GDM1 (cell line): ENCODE measurements at regions not wholly inside any gene's neighbourhood (a gene's known extent, or its start where the extent isn't known, plus 50 kb on each side); places are given as distances from the start of the nearest gene placed in this dataset.

Experiments used
- DNase-seq: peaks from one replicate; lab custom pipeline; 2025; lab: John Stamatoyannopoulos, UW

DNA sequence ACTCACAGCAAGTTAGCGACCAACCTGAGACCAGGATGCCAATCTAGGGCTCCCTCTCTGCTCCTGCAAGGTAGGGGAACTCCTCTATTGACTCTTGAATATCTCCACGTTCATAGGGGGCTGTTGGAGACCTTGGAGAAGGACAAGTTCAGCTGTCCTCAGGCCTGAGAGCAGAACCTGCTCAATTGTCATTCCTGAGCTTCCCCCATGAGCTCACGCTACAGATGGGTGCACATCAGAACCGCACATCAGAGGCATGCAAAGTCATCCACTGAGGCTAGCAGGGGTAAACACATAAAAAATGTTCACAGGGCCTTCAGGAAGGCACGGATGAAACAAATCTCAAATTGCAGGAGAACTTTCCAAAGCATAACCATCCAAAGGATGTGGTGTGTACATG lies 168.8 kb upstream of the ZNF507 start:
- DNase-seq: no peak

DNA sequence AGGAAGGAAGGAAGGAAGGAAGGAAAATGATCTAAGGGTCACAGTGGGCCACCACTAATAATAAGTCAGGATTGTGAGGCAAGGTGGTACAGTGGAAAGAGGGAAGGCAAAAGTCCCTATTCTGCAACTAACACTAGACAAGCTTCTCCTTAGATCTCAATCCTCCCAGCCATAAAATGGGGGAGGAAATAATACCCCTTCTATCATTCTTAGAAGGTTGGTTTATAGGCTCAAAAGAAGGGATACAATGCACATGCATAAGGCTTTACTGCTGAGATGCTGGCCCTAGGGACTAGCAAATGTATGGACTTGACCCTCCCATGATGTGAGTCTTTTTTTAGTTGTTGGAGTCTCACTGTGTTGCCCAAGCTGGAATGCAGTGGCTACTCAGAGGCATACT lies 167.7 kb upstream of the ZNF507 start:
- no peak for DNase-seq

DNA sequence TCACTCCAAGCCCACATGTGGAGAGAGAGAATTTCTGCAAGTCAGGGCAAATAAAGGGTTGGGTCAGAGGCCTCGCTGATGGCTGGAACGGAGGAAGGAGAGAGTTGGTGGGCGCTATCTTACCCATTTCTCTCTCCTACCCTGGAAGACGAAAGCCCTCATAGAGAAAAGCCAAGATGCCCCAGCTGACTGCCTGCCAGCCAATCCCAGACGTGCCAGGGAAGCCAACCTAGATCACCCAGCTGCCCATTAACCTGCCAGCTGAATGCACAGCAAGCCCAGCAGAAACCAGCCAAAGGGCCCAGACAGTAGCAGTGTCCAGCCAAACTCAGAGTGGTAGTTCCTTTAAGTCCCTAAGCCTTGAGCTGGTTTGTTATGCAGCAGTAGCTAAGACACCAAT lies 167.0 kb upstream of the ZNF507 start:
- no peak for DNase-seq

DNA sequence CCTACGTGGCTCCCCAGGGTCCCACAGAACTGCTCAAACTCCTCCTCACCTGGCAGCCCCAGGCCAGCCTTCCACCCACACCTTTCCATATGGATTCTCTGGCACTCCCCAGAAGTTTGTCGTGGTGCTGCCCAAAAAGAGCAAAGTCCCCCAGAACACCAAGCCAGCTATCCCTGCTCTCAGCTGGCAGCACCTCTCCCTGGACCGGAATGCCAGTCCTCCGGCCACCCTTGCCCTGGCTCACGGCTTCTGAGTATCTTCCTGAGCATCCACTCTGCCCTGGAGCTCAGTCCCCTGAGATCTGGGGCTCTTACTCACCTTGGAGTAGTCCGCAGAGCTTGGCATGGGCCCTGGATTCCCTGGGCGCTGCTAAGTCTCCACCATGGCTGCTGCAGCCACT lies 166.5 kb upstream of the ZNF507 start:
- no peak for DNase-seq

DNA sequence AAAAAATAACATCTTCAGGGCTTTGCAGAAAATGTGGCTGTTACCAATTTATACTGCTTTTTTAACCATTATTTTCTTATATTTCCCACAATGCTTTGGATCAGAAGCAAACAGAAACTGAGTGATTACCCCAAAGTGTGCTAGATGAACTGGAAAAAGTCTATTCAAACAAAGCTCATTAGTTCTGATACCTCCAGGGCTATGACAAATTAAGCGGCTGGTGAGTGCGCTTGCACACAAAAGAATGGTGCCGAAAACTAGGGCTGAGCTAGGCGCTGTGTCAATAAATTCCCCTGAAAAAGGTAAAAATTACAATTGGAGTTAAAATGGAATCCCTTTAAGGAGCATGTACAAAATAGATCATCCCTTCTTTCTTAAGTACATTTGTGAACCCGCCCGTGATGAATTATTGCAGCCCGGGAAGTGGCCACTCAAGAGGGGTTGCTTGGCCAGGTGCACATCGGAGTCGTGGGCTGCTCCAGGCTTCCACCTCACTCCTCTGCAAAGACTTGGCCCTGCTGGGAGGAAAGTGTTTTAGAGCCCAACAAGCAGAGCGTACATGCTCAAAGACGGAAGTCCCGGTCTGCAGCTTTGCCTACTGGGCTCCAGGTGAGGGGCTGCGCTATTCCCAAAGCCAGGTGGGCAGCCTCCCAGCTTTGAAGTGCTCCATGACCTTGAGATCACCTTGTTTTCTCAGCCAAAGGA lies 164.0 kb upstream of the ZNF507 start:
- DNase-seq: no peak

DNA sequence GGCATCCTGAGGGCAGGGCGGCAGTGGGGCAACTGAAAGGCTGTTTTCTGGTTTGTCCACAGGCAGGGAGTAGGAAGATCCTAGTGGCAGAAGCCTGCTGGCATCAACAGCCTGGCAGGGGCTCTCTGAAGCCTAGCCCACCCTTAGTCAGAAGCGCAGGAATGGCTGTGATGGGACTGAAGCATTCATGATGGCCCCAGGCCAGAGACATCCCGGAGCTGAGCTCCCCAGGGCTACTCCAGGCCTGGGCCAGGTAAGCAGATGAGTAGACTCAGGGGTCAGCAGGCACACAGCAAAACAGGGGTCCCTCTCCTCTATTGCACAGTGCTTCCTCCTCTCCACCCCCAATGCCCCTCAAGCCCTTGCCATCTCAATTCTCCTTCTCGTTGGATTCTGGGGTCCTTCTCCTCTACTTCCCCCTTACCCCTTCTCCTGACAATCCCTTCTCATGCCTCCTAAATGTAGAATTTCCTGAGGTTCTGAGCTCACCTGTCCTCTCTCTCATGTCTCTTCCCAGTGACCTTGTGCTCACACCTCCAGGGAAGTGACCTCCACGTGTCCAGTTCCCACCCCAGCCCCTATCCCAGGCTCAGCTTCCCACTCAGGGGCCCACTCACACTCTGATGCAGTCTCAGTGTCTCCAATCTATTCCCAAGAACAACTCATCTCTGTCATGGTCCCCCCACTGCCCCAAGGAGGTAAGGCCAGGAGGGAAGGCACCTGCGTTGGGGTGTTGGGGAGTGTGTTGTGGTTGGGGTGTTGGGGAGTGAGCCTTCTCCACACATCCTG lies 158.7 kb upstream of the ZNF507 start:
- no peak for DNase-seq

DNA sequence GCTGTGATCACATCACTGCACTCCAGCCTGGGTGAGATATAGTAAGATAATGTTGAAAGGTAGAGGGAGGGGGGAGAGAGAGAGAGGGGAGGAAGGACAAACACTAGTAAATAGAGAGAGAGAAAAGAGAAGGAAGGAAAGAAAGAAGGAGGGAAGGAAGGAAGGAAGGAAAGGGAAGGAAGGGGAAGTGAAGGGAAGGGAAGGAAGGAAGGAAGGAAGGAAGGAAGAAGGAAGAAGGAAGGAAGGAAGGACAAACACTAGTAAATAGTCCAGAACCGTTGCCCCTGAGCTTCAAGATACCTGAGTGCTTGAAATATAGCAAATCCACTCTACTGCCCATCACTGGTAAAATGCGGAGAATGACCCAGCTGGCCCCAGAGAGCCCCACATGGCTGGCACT lies 156.5 kb upstream of the ZNF507 start:
- DNase-seq: no peak

DNA sequence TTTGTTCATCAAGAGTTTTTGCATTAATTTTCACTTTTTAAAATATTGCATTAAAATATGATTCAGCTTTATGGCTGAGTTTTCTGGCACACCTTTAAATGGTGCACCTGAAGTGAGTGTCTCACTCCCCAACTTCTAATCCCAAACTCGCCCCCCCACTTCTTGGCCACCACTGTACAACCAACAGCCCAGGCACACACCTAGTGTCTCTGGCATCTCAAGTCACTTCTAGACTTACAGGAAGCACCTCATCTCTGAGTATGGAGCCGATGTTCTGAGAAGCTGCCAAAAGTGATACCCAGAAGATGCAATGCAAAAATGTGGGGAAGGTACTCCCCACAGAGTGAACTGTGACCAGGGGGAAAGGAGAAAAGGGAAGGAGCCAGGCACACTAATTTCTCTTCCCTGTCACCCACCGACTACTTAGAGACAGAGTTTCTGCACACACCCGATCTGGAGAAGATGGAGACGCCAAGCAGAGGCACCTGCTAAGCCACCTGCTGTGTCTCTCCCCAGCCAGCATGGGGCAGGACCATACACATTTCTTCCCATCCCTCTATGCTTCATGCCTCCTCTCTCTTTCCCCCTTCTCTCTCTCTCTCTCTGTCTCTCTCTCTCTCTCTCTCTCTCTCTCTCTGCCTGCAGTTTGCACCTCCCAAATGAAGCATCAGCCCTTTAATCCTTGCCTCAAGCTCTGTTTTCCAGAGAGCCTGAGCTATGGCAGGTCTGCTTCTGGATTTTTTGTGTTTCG lies 155.3 kb upstream of the ZNF507 start:
- DNase-seq: no peak

DNA sequence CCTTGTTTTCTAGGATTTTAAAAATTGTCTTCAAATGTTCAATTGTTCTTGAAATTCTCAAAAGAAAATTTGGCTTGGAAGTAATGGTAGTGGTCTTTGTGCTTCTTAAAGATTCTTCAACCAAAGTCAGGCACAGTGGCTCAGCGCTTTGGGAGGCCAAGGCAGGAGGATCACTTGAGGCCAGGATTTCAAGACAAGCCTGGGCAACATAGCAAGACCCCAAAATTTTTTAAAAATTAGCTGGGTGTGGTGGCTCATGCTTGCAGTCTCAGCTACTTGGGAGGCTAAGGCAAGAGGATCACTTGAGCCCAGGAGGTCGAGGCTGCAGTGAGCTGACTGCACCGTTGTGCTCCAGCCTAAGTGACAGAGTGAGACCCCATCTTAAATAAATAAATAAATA lies 153.5 kb upstream of the ZNF507 start:
- DNase-seq: no peak

DNA sequence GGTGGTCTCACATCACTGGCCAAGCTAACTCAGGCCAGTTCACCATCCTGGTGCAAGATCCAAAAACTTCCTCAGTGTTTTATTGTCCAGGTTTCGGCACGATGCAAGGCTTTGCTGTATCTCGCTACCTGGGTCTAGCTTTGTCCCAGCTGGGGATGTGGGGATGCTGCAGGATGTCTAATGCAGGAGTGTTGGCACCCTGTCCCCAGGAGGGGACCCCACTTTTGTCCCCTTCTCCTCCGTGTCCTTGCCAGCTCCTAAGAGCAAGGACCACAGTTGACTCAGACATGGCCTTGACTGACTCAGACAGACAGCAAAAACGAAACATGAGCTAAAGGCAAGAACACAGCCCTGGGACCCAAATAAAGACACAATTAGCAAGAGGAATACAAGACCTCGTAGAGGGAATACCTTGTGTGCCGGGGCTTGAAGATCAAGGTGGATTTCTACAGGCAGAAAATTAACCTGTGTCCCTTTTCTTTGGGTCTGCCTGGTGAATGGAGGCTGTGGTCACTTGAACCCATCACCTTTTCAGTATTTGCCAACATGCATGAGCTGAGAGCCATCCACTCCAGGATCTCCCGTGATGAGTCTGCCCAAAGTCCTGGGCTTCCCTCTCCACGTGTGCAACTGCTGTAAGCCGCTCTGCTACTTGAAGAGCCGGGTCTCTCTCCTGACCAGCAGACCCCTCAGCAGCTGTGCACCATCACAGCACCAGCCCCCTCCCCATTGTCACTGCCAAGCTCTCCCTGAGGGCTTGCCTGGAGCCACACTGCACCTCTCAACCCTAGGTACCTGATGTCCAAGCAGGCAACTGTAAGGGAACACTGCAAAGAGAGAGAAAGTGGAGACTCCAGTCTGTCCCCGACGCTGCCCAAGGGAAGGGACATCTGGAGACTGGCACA lies 149.5 kb upstream of the ZNF507 start:
- DNase-seq: no peak

DNA sequence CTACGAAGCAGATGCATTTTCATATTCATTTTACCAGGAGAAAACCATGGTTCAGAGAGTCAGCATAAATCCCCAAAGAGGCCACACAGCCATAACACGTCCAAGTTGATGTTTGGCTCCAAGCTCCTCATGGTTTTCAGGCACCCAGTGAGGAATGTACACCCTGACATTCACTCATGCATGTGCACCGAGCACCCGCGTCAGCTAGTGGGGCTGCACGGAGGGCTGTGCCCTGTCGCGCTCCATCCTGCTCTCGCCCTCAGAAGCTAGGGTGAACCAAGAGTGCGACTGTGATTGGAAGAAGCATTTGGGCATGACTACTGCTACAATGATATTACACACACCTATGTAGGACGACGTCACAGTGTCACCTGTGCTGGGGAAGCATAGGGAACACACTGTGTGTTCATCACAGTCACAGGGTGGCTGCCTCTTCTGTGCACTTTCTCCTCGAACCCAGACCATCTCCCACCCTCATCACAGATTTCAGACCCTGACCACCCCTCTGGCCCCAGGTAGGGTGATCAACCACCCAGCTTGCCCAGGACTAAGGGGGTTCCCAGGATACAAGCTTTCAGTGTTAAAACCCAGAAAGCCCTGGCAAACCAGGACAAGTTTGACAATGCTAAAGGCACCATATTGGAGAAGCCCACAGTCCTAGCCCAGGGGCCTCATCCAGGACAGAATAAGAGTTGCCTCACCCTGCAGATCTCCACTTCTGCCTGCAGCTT lies 148.6 kb upstream of the ZNF507 start:
- no peak for DNase-seq

DNA sequence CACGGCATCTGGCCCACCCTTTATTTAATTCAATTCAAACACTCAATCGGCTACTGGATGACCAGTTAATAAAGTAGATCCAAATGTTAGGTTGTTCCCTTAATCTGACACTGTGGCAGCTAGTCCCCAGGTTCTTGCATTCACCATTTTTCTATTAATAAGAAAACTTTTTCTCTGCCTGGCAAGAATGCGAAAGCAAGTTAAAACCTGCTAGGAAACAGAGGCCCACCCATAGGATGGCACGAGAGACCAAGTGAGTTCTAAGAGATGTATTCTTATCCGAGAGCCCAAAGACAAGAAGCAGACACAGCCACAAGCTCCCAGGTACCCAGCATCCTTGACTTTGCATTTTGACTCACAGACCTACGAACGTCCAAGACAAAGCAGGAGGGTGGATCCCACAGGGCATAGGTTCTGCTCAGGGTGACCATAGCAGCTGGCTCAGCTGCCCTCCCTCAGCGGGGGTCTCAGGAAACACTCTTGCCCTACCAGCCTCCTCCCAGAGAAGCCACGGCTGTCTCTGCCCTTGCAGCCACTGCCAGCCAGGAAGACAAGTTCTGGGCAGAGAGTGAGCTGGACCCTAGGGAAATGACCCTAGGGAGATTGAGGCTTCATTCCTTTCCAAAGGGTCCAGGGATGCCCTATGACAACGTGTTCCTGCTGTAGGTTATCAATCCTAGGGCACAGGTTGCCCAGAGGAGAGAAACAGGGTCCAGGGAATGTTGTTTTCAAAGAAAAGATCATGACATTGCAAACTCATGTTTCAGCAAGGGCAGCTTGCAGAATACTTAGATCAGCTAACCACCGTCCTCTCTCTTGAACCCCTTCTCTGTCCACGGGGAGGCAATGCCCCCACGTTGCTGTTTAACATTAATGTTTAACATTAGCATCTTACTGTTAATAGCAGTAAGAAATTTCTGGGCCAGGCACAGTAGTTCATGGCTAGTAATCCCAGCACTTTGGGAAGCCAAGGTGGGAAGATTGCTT lies 147.2 kb upstream of the ZNF507 start:
- DNase-seq: no peak

DNA sequence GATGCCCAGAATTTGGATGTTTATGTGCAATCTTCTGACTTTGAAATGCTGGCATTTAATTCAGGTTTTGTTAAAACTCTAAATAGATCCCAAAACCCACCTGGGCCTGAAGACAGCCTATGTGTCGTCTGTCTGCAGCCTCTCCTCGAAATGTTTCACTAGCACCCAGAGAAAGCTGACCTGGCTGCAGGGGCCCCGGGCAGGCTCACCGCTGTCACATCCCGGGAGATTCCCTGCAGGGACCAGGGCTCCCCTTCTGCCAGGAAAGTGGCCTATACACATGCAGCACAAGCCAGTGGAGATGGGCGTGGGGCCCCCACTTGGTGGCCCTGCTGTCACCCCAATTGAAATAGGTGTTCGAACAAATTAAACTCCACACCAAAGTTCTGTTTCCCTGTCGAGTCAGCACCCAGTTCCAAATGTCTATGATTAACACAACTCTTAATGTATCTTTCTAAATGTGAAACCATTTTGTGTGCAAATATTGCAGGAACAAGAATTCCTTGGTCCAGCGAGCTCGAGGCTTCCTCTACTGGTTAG lies 145.8 kb upstream of the ZNF507 start:
- DNase-seq: no peak

DNA sequence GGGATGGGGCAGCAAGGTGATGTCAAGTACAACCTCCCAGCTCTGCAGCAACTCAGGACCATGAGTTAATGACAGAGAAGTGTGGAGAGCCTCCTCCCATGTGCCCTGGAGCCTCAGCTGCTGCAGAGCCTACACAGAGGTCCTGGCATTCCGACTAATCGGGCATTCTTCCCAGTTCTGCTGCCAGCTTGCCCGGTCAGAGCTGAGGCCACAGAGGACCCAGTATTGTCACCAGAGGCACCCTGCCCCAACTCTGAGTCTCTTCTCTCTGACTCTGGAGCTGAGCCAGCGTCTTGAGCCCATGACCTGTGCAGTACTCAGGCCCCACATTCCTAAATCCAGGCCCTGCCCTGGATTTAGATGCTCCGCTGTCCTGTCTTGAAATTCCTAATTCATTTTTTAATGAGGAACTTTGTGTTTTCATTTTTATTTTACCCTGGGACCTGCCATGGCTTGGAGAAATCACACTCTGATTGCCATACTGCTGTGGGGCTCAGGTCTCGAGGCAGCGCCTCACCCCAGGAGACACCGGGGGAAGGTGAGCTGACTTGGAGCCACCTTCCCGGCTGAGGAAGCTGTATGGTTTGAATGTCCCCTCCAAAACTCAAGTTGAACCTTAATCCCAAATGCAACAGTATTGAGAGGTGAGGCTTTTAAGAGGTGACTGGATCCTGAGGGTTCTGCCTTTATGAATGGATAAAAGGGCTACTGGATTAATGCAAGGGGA lies 144.9 kb upstream of the ZNF507 start:
- no peak for DNase-seq

DNA sequence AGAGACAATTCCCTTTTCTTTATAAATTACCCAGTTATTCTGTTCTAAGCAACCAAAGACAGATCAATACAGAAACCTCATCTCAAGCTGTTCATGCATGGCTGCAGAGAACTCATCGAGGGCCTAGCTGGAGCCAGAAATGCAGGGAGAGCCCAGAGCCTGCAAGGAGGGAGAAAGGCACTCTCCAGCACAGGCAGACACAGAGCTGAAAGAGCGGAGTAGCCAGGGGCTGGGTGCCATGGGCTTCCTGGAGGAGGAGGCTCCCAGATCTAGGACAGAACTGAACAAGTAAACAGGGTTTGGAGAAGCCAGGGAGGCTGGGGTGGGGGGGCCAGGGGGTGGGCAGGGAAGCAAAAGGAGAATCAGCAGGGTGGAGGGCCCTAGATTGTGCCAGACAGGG lies 144.2 kb upstream of the ZNF507 start:
- no peak for DNase-seq

DNA sequence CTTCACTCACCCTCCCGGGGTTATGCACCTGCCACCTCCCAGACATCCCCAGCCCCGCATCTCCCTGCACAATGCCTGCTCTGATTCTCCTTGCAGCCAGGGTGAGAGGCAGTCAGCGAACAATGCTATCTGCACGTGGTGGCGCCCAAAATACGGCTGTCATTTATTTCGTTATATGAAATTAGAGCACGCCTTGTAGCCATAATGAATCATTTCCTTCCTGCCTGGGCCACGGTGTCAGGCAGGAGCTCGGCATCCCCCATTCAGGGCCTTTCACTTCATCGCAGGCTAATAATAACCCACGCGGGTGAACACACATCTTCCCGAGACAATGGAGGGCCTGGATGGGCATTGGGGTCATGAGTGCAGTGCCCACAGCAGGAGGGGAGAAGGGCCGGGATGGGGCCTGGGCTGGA lies 143.8 kb upstream of the ZNF507 start:
- no peak for DNase-seq

DNA sequence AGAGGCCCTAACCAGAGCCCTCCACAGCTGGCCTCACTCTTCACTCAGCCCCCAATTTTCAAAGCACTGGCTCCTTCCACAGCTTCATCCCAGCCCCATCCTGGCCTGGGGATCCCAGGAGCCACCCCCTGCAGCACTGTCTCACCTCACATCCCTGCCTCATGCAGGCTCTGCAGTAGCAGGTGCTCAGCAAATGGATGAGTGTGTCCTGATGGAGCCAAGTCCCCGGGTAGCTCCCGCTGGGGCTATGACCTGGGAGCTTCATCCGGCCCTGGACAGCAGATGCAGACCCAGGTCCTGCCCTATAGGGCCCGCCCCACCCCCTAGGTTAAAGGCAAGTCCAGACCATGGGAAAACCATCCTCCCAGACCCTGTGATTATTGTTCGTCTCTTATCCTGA lies 143.2 kb upstream of the ZNF507 start:
- DNase-seq: no peak

DNA sequence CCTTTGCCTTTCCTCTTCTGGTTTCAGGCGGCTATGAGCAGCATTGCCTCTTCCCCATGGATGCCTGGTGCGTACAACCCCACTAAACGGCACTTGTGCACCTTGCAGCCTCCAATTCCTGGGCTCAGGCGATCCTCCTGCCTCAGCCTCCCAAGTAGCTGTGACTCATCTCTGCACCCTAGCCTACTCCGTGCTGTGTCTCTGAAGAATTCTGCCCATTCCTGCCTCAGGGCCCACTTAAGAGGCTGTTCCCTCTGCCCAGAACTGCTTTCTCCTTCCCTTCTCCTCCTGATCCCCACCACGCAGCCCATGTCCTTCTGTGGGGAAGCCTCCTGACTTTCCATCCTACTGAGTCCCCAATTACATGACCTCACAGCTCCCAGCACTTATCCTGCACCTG lies 142.2 kb upstream of the ZNF507 start:
- no peak for DNase-seq

DNA sequence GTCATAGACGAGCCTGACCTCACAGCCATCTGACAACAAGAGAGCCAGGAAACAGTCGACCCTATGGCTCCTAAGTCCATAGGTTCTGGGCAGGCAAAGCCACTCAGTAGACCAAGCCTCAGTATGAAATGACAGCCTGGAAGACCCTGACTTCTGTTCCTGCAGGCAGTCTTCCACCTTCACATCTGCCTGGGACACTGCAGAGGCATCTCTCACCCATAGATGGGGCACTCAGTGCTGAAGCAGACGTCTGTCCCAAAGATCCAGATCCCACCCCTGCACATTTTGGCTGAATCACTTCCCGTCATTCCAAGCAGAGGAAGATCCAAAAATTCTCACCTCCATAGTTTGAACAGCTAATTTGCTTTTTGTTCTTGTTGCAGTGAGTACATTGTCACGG lies 139.3 kb upstream of the ZNF507 start:
- no peak for DNase-seq
